SK-N-SH (cell line): ENCODE measurements at regions not wholly inside any gene's neighbourhood (a gene's known extent, or its start where the extent isn't known, plus 50 kb on each side); places are given as distances from the start of the nearest gene placed in this dataset.

Source experiments
- CTCF ChIA-PET: fragments of 300-600, 350-600 bp; formaldehyde crosslinking; extraction: SDS; loops from one replicate; lab custom pipeline; 2021; lab: Yijun Ruan, JAX
- POLR2A ChIA-PET: fragments of 350-600 bp; sonication (Branson Sonifier 250); formaldehyde crosslinking; extraction: SDS; loops from one replicate; lab custom pipeline; 2020; ENCODE audit warnings: antibody characterized with exemption, inconsistent platforms; lab: Yijun Ruan, JAX
- DNase-seq: peaks from one replicate; pipeline ENCODE4 v3.0.0; 2012
- H2AFZ ChIP-seq: fragments of 200-600 bp; sonication (generic); 2 replicates; pipeline ENCODE4 v1.8.1; 2016; ENCODE audit warnings: antibody characterized with exemption, mild to moderate bottlenecking, low read depth
- H3F3A ChIP-seq: fragments of 200-600 bp; sonication (generic); replicated peaks from 2 replicates; pipeline ENCODE3; 2016; ENCODE audit warnings: antibody characterized with exemption, mild to moderate bottlenecking; ENCODE audit not compliant: insufficient read depth
- H3K27ac ChIP-seq, 2 experiments: fragments of 200-500 bp in 1 of 2; fragments of 200-600 bp in 1 of 2; sonication (Bioruptor generic) in 1 of 2; sonication (generic), shearing (Covaris generic) in 1 of 2; 2 replicates each; pipeline versions ENCODE4 v1.5.1 to v1.6.1; 2014 to 2016; ENCODE audit warnings: low read depth in 2 of 2, inconsistent platforms in 1 of 2, low read length in 1 of 2, mild to moderate bottlenecking in 1 of 2, mixed read lengths in 1 of 2
- H3K27me3 ChIP-seq: fragments of 200-600 bp; sonication (generic), shearing (Covaris generic); 2 replicates; pipeline ENCODE4 v1.6.1; 2016; ENCODE audit warnings: mixed run types; ENCODE audit not compliant: insufficient read depth
- H3K36me3 ChIP-seq, 2 experiments: fragments of 200-500 bp in 1 of 2; fragments of 200-600 bp in 1 of 2; sonication (Bioruptor generic) in 1 of 2; sonication (generic) in 1 of 2; replicated peaks in 1 of 2; 2 replicates each; pipeline versions ENCODE3 to v1.5.1; 2014 to 2016; ENCODE audit warnings: low read length in 1 of 2, mild to moderate bottlenecking in 1 of 2; ENCODE audit not compliant: insufficient read depth in 2 of 2, control insufficient read depth in 1 of 2
- H3K4me1 ChIP-seq, 2 experiments: fragments of 200-500 bp in 1 of 2; fragments of 200-600 bp in 1 of 2; sonication (Bioruptor generic) in 1 of 2; sonication (generic), shearing (Covaris generic) in 1 of 2; 2 replicates each; pipeline versions ENCODE4 v1.5.1 to v1.6.1; 2014 to 2016; ENCODE audit warnings: low read depth in 1 of 2, low read length in 1 of 2, mixed run types in 1 of 2; ENCODE audit not compliant: insufficient read depth in 2 of 2, control insufficient read depth in 1 of 2
- H3K4me2 ChIP-seq: fragments of 200-600 bp; sonication (generic), shearing (Covaris generic); 2 replicates; pipeline ENCODE4 v1.6.1; 2017; ENCODE audit warnings: mixed run types
- H3K4me3 ChIP-seq, 2 experiments: fragments of 200-500 bp in 1 of 2; fragments of 200-600 bp in 1 of 2; sonication (Bioruptor generic) in 1 of 2; sonication (generic), shearing (Covaris generic) in 1 of 2; 2 replicates each; pipeline versions ENCODE4 v1.5.1 to v1.8.1; 2014 to 2016; ENCODE audit warnings: low read depth in 2 of 2, inconsistent platforms in 1 of 2, low read length in 1 of 2, mild to moderate bottlenecking in 1 of 2, mixed read lengths in 1 of 2, moderate library complexity in 1 of 2
- H3K79me2 ChIP-seq: fragments of 200-600 bp; sonication (generic); 2 replicates; pipeline ENCODE4 v1.8.1; 2017; ENCODE audit warnings: mild to moderate bottlenecking; ENCODE audit not compliant: insufficient read depth
- H3K9ac ChIP-seq: fragments of 200-600 bp; sonication (generic); 2 replicates; pipeline ENCODE4 v1.6.1; 2017; ENCODE audit warnings: mixed run types
- H3K9me2 ChIP-seq: fragments of 200-600 bp; sonication (generic); 2 replicates; pipeline ENCODE4 v1.6.1; 2017; ENCODE audit warnings: mixed run types
- H3K9me3 ChIP-seq: fragments of 200-600 bp; sonication (generic); 2 replicates; pipeline ENCODE4 v1.6.1; 2017; ENCODE audit warnings: mixed run types, mild to moderate bottlenecking, moderate library complexity
- H4K20me1 ChIP-seq: fragments of 200-600 bp; sonication (generic); 2 replicates; pipeline ENCODE4 v1.6.1; 2017; ENCODE audit warnings: mild to moderate bottlenecking, mixed run types; ENCODE audit not compliant: insufficient read depth
- CHD2 ChIP-seq: fragments of 150-350 bp; IDR thresholded peaks from 2 replicates; pipeline ENCODE4 v1.6.1; 2018; ENCODE audit warnings: low read length; ENCODE audit not compliant: partially characterized antibody
- CTCF ChIP-seq: fragments of 200-600 bp; sonication (generic); IDR thresholded peaks from 2 replicates; pipeline ENCODE4 v1.6.1; 2017; ENCODE audit warnings: antibody characterized with exemption, mild to moderate bottlenecking, moderate library complexity
- EZH2phosphoT487 ChIP-seq: fragments of 200-600 bp; sonication (generic); IDR thresholded peaks from 2 replicates; pipeline ENCODE4 v1.6.1; 2017; ENCODE audit warnings: low read depth, mixed run types, mild to moderate bottlenecking, antibody characterized with exemption, moderate library complexity, borderline replicate concordance
- FOSL2 ChIP-seq: IDR thresholded peaks from 2 replicates; pipeline ENCODE4 v1.4.0; 2012; ENCODE audit warnings: low read depth, mild to moderate bottlenecking, moderate library complexity, borderline replicate concordance
- GATA2 ChIP-seq: sonication (generic); formaldehyde crosslinking; IDR thresholded peaks from 2 replicates; pipeline ENCODE4 v1.5.0; 2020; ENCODE audit warnings: mild to moderate bottlenecking, missing genetic modification reagents
- IRF3 ChIP-seq: fragments of 150-350 bp; IDR thresholded peaks from 2 replicates; pipeline ENCODE4 v1.6.1; 2016; ENCODE audit warnings: mild to moderate bottlenecking, low read depth, low read length
- MAX ChIP-seq: IDR thresholded peaks from 2 replicates; pipeline ENCODE4 v1.4.0; 2012; ENCODE audit warnings: low read depth
- MEF2A ChIP-seq: IDR thresholded peaks from 2 replicates; pipeline ENCODE4 v1.4.0; 2012; ENCODE audit warnings: low read depth, borderline replicate concordance
- RAD21 ChIP-seq: IDR thresholded peaks from 2 replicates; pipeline ENCODE4 v1.6.1; 2012; ENCODE audit warnings: mild to moderate bottlenecking, low read length
- RCOR1 ChIP-seq: fragments of 150-350 bp; IDR thresholded peaks from 2 replicates; pipeline ENCODE4 v1.6.1; 2017; ENCODE audit warnings: antibody characterized with exemption, low read length
- RXRA ChIP-seq: IDR thresholded peaks from 2 replicates; pipeline ENCODE4 v1.4.0; 2012; ENCODE audit warnings: low read depth, mild to moderate bottlenecking, borderline replicate concordance
- TEAD4 ChIP-seq: IDR thresholded peaks from 2 replicates; pipeline ENCODE4 v1.4.0; 2012; ENCODE audit warnings: mild to moderate bottlenecking, borderline replicate concordance; ENCODE audit not compliant: insufficient read depth
- YY1 ChIP-seq: IDR thresholded peaks from 2 replicates; pipeline ENCODE4 v1.4.0; 2012; ENCODE audit warnings: low read depth, mild to moderate bottlenecking
- WGBS: methylation state at CpG from one replicate; pipeline ENCODE4 v1.1.6; 2017; ENCODE audit warnings: low lambda C conversion rate; 5-methylcytosine and 5-hydroxymethylcytosine counted together

DNA sequence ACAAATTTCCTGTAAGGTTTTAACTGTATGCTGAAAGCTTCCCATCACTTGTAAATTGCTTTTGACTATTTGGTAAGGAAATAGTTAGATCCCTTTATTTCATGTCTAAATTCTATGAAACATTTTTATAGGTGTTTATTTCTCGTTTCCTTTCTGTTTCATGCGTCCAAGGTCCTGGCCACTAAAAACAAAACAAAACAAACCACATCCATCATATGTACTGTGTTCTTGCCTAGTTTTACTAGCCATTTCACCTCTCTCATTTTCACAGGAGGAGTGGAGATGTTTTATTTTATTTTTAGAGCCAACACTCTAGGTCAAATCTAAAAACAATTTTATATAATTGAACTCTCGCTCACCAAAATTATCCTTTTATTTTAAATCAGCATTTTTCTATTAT, 375.2 kb upstream of the CTSO start:
- Histone ChIP-seq H3K4me1 (no peaks in the 10 kb centered on the region), H2AFZ (no peak overlapping the region), H3K9ac (no peak overlapping the region)
- CTCF ChIA-PET: no interaction called here
- TF ChIP-seq IRF3 (no peak), CTCF (no peak), CHD2 (no peak), RAD21 (no peak), FOSL2 (no peak), MAX (no peak), RXRA (no peak), EZH2phosphoT487 (no peak), MEF2A (no peak), TEAD4 (no peak)
- TF ChIP-seq, all 33 proteins: peak for 0
- Histone ChIP-seq H3K27ac (no peak overlapping the region), H3K79me2 (no peaks in the 10 kb centered on the region), H3K36me3 (no peaks in the 10 kb centered on the region), H3K9me3 (no peaks in the 10 kb centered on the region), H3K9me2 (no peaks in the 10 kb centered on the region), H3K27me3 (no peaks in the 10 kb centered on the region), H3K4me3 (no peak overlapping the region), H4K20me1 (no peaks in the 10 kb centered on the region), H3K4me2 (no peak overlapping the region), H3F3A (peaks cover 9% of the 10 kb centered on the region)
- POLR2A ChIA-PET: no interaction called here
- no peak for DNase-seq
- WGBS: 15% methylated on average over 3 of the region's 3 CpGs

- no peaks in the 10 kb centered on the region for H3K79me2 ChIP-seq
- no peaks in the 10 kb centered on the region for H3K27me3 ChIP-seq
- H3K9me2 ChIP-seq: no peaks in the 10 kb centered on the region
- ChIA-PET CTCF (no interaction called here), POLR2A (no interaction called here)
- H3F3A ChIP-seq: peaks cover 27% of the 10 kb centered on the region
- H3K4me3 ChIP-seq: no peak overlapping the region
- H3K36me3 ChIP-seq: no peaks in the 10 kb centered on the region
- no peak overlapping the region for H3K4me2 ChIP-seq
- no peaks in the 10 kb centered on the region for H4K20me1 ChIP-seq
- DNase-seq: no peak
- WGBS: 9% methylated on average over 4 of the region's 4 CpGs
- no peak overlapping the region for H3K9ac ChIP-seq
- H3K4me1 ChIP-seq: peaks cover 0 to 10% of the 10 kb centered on the region in 2 experiments; a peak in 1 of 4 replicates
- no peaks in the 10 kb centered on the region for H3K9me3 ChIP-seq
- H3K27ac ChIP-seq: no peak overlapping the region
- no peak for TF ChIP-seq RCOR1
- TF ChIP-seq YY1: no peak
- TF ChIP-seq CHD2: no peak
- no peak for TF ChIP-seq MEF2A
- TF ChIP-seq TEAD4: no peak
- TF ChIP-seq GATA2 (CRISPR knock-in tag): no peak
- no peak overlapping the region for H2AFZ ChIP-seq
These were observed 372.6 kb upstream of the CTSO start for GRCh38 chr4:156326246-156326645.
